ENCODE measurements at regions not wholly inside any gene's neighbourhood (a gene's known extent, or its start where the extent isn't known, plus 50 kb on each side); places are given as distances from the start of the nearest gene placed in this dataset.

GRCh38 chr3:28906561-28907310 is 374.1 kb upstream of the RBMS3 start:
- DNase-seq, result no peak

GRCh38 chr3:28907616-28908015 is 373.3 kb upstream of the RBMS3 start:
- no peak for DNase-seq

GRCh38 chr3:28912120-28912885 is 368.6 kb upstream of the RBMS3 start:
- no peak for DNase-seq

GRCh38 chr3:28915741-28916500 is 364.9 kb upstream of the RBMS3 start:
- DNase-seq, result no peak

- no peak for DNase-seq
Measured at GRCh38 chr3:28916713-28917499, 364.0 kb upstream of the RBMS3 start.

- no peak for DNase-seq
Measured at GRCh38 chr3:28917895-28918475, 362.9 kb upstream of the RBMS3 start.

- no peak for DNase-seq
Measured at GRCh38 chr3:28922376-28922775, 358.5 kb upstream of the RBMS3 start.

GRCh38 chr3:28923994-28924393 is 356.9 kb upstream of the RBMS3 start:
- DNase-seq, result no peak

- DNase-seq, result no peak
Measured at GRCh38 chr3:28924744-28925360, 356.0 kb upstream of the RBMS3 start.

GRCh38 chr3:28933337-28933736 is 347.5 kb upstream of the RBMS3 start:
- DNase-seq, result no peak

GRCh38 chr3:28934126-28934813 is 346.6 kb upstream of the RBMS3 start:
- DNase-seq, result no peak

- no peak for DNase-seq
Measured at GRCh38 chr3:28935146-28935545, 345.7 kb upstream of the RBMS3 start.

- no peak for DNase-seq
Measured at GRCh38 chr3:28936154-28936553, 344.7 kb upstream of the RBMS3 start.

- DNase-seq, result no peak
Measured at GRCh38 chr3:28940530-28940929, 340.3 kb upstream of the RBMS3 start.

GRCh38 chr3:28940994-28941393 is 339.9 kb upstream of the RBMS3 start:
- DNase-seq, result no peak

- DNase-seq, result no peak
Measured at GRCh38 chr3:28947061-28947460, 333.8 kb upstream of the RBMS3 start.

GRCh38 chr3:28947751-28948150 is 333.1 kb upstream of the RBMS3 start:
- no peak for DNase-seq

GRCh38 chr3:28948685-28949084 is 332.2 kb upstream of the RBMS3 start:
- DNase-seq, result no peak

- no peak for DNase-seq
Measured at GRCh38 chr3:28949580-28949979, 331.3 kb upstream of the RBMS3 start.

GRCh38 chr3:28950614-28951013 is 330.3 kb upstream of the RBMS3 start:
- DNase-seq, result no peak
